ENCODE measurements at regions not wholly inside any gene's neighbourhood (a gene's known extent, or its start where the extent isn't known, plus 50 kb on each side); places are given as distances from the start of the nearest gene placed in this dataset.

DNA sequence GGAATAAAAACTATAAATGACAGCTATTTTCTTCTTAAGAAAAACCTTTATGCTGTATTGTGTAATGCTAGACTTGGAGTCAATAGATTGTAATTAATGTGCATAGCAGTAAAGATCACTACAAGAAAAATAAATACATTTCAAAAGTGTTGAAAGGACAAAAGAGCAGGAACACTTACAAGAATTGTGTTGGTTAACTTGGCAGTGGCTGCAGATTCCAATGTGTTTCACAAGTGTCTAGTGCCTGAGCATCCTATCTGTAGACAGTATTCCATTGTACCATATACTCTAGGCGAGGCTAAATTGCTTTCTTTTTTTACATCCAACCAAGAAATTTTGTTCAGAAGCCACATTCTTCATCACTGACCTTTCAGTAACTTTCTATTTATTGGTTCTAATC, 924.1 kb downstream of the EPHA7 start:
- TF ChIP-seq, protein P1, sequence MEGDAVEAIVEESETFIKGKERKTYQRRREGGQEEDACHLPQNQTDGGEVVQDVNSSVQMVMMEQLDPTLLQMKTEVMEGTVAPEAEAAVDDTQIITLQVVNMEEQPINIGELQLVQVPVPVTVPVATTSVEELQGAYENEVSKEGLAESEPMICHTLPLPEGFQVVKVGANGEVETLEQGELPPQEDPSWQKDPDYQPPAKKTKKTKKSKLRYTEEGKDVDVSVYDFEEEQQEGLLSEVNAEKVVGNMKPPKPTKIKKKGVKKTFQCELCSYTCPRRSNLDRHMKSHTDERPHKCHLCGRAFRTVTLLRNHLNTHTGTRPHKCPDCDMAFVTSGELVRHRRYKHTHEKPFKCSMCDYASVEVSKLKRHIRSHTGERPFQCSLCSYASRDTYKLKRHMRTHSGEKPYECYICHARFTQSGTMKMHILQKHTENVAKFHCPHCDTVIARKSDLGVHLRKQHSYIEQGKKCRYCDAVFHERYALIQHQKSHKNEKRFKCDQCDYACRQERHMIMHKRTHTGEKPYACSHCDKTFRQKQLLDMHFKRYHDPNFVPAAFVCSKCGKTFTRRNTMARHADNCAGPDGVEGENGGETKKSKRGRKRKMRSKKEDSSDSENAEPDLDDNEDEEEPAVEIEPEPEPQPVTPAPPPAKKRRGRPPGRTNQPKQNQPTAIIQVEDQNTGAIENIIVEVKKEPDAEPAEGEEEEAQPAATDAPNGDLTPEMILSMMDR (IDR thresholded peaks at IDR 0.05; ENCODE audit: extremely low read depth, insufficient read depth, missing control alignments) = no peak
- DNase-seq (ENCODE audit: low spot score) = no peak

DNA sequence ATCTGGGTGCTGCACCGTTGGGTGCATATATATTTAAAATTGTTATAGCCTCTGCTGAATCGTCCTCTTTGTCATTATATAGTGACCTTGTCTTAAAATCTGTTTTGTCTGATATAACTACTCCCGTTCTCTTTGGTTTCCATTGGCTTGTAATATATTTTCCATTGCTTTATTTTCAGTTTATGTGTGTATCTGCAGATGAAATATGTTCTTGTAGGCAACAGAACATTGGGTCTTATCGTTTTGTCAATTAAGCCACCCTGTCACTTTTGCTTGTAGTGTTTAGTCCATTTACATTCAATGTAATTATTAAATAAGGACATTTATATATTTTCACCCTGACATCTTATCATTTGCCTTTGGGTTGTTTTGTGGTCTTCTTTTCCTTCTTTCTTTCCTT, 933.9 kb downstream of the EPHA7 start:
- in situ Hi-C loops (cut with MboI; ENCODE audit: low pct_unique_long_range_greater_than_20kb, low sequenced_read_pairs, unreplicated experiment) = no loop called here
- no peak for DNase-seq (ENCODE audit: low spot score)
- TF ChIP-seq, protein P1 (IDR thresholded peaks at IDR 0.05; ENCODE audit: extremely low read depth, insufficient read depth, missing control alignments) = no peak

More for the DNA sequence above, 924.1 kb downstream of the EPHA7 start:
- in situ Hi-C loops (cut with MboI; ENCODE audit: low pct_unique_long_range_greater_than_20kb, low sequenced_read_pairs, unreplicated experiment) = no loop called here

DNA sequence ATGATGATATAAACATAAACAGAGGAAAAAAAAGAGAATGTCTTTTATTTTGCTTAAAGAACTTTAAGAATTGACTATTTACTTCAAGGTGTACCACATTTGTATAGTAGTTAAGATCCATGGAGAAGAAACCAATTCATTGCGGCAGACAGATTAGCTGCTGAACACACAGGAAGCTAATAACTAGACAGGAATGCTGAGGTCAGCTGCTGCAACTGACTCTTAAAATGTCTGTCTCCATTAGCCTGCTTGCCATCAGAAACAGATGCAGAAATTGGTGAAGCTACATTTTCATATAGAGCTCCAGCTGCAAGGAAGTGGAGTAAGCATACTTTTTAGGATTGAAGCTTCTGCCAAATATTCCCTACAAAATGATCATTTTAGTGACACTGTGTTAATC, 939.5 kb downstream of the EPHA7 start:
- DNase-seq (ENCODE audit: low spot score) = no peak
- in situ Hi-C loops (cut with MboI; ENCODE audit: low pct_unique_long_range_greater_than_20kb, low sequenced_read_pairs, unreplicated experiment) = no loop called here
- TF ChIP-seq, protein P1 (IDR thresholded peaks at IDR 0.05; ENCODE audit: extremely low read depth, insufficient read depth, missing control alignments) = no peak

DNA sequence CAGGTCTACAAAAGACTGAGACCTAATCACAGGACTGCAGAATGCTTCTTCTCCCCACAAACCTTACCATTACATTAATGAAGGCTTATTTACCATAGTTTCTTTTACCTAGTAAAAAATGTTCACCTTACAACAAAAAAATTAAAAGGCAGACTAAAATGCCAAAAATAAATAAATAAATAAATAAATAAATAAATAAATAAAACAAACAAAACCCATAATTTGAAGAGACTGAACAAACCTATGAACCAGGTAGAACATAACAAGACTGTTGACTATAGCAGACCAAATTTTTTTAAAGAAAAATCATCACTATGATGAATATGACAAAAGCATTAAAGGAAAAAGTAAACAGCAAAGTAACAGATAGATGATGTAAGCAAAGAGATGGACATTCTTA, 946.3 kb downstream of the EPHA7 start:
- DNase-seq (ENCODE audit: low spot score) = no peak
- in situ Hi-C loops (cut with MboI; ENCODE audit: low pct_unique_long_range_greater_than_20kb, low sequenced_read_pairs, unreplicated experiment) = no loop called here
- TF ChIP-seq, protein P1 (IDR thresholded peaks at IDR 0.05; ENCODE audit: extremely low read depth, insufficient read depth, missing control alignments) = no peak

DNA sequence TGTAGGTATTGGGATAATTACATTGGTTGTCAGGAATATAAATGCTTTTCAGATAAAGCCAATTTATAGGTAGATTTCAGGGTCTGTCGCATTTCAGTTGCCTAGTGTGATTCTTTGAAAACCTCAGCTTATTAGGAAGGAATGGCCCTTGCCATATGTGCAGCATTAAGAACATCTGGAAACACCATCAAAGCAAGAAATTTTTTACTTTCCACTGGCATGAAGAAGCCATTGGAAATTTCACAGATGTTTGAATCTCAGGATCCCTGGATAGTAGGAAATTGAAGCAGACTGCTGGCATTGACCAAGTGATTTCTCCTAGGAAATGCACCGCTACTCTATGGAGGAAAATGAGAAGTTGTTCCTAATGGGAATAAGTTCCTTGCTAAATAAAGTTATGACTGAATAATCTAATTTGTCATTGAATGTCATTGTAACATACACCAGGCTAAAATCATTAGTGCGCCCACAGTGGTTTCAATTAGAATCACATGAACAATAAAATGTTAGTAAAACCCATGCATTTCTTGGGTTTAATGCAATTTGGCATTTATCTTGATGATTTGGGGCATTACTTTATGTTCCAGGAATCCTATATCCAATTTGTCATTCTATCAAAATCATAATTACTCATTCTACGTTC, 950.1 kb downstream of the EPHA7 start:
- TF ChIP-seq, protein P1 (IDR thresholded peaks at IDR 0.05; ENCODE audit: extremely low read depth, insufficient read depth, missing control alignments) = no peak
- in situ Hi-C loops (cut with MboI; ENCODE audit: low pct_unique_long_range_greater_than_20kb, low sequenced_read_pairs, unreplicated experiment) = no loop called here
- DNase-seq (ENCODE audit: low spot score) = no peak

DNA sequence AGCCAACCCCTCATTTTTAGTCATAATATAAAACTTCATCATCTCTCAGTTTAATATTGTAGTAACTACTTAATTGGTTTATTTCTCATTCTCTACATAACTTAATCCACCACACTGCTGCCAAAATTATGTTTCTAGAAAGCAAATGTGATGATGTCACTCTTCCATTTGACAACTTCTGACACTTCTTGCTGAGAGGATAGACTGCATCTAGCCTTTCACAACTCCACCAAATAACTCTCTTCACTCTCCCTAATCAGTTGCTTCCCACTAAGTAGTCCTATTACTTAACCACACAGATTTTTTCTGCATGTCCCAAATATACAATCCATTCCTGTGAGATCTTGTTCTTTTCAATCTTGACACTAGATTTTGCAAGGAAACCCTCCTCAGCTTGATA, 951.3 kb downstream of the EPHA7 start:
- in situ Hi-C loops (cut with MboI; ENCODE audit: low pct_unique_long_range_greater_than_20kb, low sequenced_read_pairs, unreplicated experiment) = no loop called here
- TF ChIP-seq, protein P1 (IDR thresholded peaks at IDR 0.05; ENCODE audit: extremely low read depth, insufficient read depth, missing control alignments) = no peak
- no peak for DNase-seq (ENCODE audit: low spot score)

Data from GM13977 (cell line).